H1 (cell line): ENCODE measurements at regions not wholly inside any gene's neighbourhood (a gene's known extent, or its start where the extent isn't known, plus 50 kb on each side); places are given as distances from the start of the nearest gene placed in this dataset.

Source experiments
- CTCF ChIA-PET: fragments of 300-600 bp; sonication (Branson Sonifier 250); formaldehyde crosslinking; loops from one replicate; lab custom pipeline; 2021; ENCODE audit not compliant: partially characterized antibody; lab: Charles Lee
- POLR2A ChIA-PET: fragments of 300-600 bp; sonication (Branson Sonifier 250); formaldehyde crosslinking; loops from one replicate; lab custom pipeline; 2021; ENCODE audit warnings: inconsistent platforms; ENCODE audit not compliant: partially characterized antibody; lab: Charles Lee
- DNase-seq, 2 experiments: peaks; one replicate each; pipeline versions ENCODE4 v3.0.0 to v3.0.0-alpha.2; 2010 to 2022; ENCODE audit warnings: low spot score in 2 of 2, low read depth in 1 of 2, mixed read lengths in 1 of 2
- FAIRE-seq: peaks from 2 replicates; lab custom pipeline; 2011; peaks lifted over from hg19 to GRCh38; lab: Jason Lieb, UNC
- H2AFZ ChIP-seq: 2 replicates; pipeline ENCODE4 v1.8.1; 2012; ENCODE audit warnings: low read length, inconsistent platforms
- H2AK5ac ChIP-seq: 2 replicates; pipeline ENCODE4 v1.6.1; 2013; ENCODE audit warnings: low read depth, low read length
- H2BK120ac ChIP-seq: replicated peaks from 2 replicates; pipeline ENCODE3; 2013; ENCODE audit warnings: low read depth, low read length, inconsistent platforms
- H2BK12ac ChIP-seq: 2 replicates; pipeline ENCODE4 v1.6.1; 2013; ENCODE audit warnings: low read depth, low read length
- H2BK15ac ChIP-seq: 2 replicates; pipeline ENCODE4 v1.6.1; 2013; ENCODE audit warnings: low read length
- H2BK20ac ChIP-seq: 2 replicates; pipeline ENCODE4 v1.6.1; 2013; ENCODE audit warnings: low read length
- H2BK5ac ChIP-seq: 2 replicates; pipeline ENCODE4 v1.6.1; 2013; ENCODE audit warnings: low read depth, low read length
- H3K14ac ChIP-seq: 2 replicates; pipeline ENCODE4 v1.6.1; 2013; ENCODE audit warnings: inconsistent platforms; ENCODE audit not compliant: insufficient read length
- H3K18ac ChIP-seq: 2 replicates; pipeline ENCODE4 v1.6.1; 2013; ENCODE audit warnings: low read length; ENCODE audit errors: extremely low read depth
- H3K23ac ChIP-seq: 2 replicates; pipeline ENCODE4 v1.6.1; 2013; ENCODE audit warnings: inconsistent platforms; ENCODE audit not compliant: insufficient read length
- H3K23me2 ChIP-seq: 2 replicates; pipeline ENCODE4 v1.6.1; 2013; ENCODE audit warnings: low read depth, low read length
- H3K27ac ChIP-seq: 2 replicates; pipeline ENCODE4 v1.6.1; 2011; ENCODE audit warnings: low read depth, low read length, inconsistent platforms
- H3K27me3 ChIP-seq, 4 experiments: replicated peaks in 1 of 4; 1 replicate in 1 of 4; 2 replicates in 3 of 4; pipeline versions ENCODE4 v1.6.1 to v1.8.1; 2011 to 2013; ENCODE audit warnings: low read length in 3 of 4, mild to moderate bottlenecking in 3 of 4, inconsistent platforms in 2 of 4, mixed read lengths in 2 of 4, moderate library complexity in 1 of 4; ENCODE audit not compliant: control insufficient read depth in 3 of 4, insufficient read depth in 3 of 4; ENCODE audit errors: extremely low read depth in 1 of 4
- H3K36me3 ChIP-seq, 4 experiments: 2 replicates each; pipeline versions ENCODE4 v1.6.1 to v1.8.1; 2011 to 2013; ENCODE audit warnings: mild to moderate bottlenecking in 4 of 4, low read length in 3 of 4, moderate library complexity in 2 of 4, control low read depth in 1 of 4, inconsistent platforms in 1 of 4; ENCODE audit not compliant: insufficient read depth in 4 of 4, control insufficient read depth in 2 of 4
- H3K4ac ChIP-seq: replicated peaks from 2 replicates; pipeline ENCODE3; 2013; ENCODE audit warnings: low read length, low read depth, mixed read lengths, inconsistent platforms; ENCODE audit not compliant: insufficient read length
- H3K4me1 ChIP-seq, 4 experiments: replicated peaks in 1 of 4; 1 replicate in 1 of 4; 2 replicates in 3 of 4; pipeline versions ENCODE4 v1.6.1 to v1.8.1; 2011 to 2013; ENCODE audit warnings: low read length in 3 of 4, inconsistent platforms in 2 of 4, mixed read lengths in 1 of 4; ENCODE audit not compliant: insufficient read depth in 4 of 4, control insufficient read depth in 3 of 4
- H3K4me2 ChIP-seq, 2 experiments: 2 replicates each; pipeline versions ENCODE4 v1.6.1 to v1.8.1; 2011 to 2013; ENCODE audit warnings: low read depth in 2 of 2, low read length in 2 of 2, control low read depth in 1 of 2, inconsistent platforms in 1 of 2, mild to moderate bottlenecking in 1 of 2; ENCODE audit not compliant: insufficient read depth in 1 of 2
- H3K4me3 ChIP-seq, 4 experiments: fragments of 200-600, 300-600 bp in 1 of 4; sonication (generic), shearing (Covaris generic), sonication (Bioruptor Twin) in 1 of 4; 2 replicates each; pipeline versions ENCODE4 v1.5.1 to v1.8.1; 2011 to 2016; ENCODE audit warnings: low read length in 4 of 4, low read depth in 3 of 4, control low read depth in 2 of 4, inconsistent platforms in 2 of 4, mild to moderate bottlenecking in 2 of 4, mixed read lengths in 1 of 4, moderate library complexity in 1 of 4; ENCODE audit not compliant: insufficient read depth in 2 of 4; ENCODE audit errors: extremely low read depth in 1 of 4
- H3K56ac ChIP-seq: replicated peaks from 2 replicates; pipeline ENCODE3; 2013; ENCODE audit warnings: low read depth, mild to moderate bottlenecking, mixed read lengths, low read length, inconsistent platforms; ENCODE audit not compliant: insufficient read length
- H3K79me1 ChIP-seq: 2 replicates; pipeline ENCODE4 v1.6.1; 2013; ENCODE audit warnings: low read depth, low read length, control low read depth
- H3K79me2 ChIP-seq, 2 experiments: 2 replicates each; pipeline versions ENCODE4 v1.6.1 to v1.8.1; 2012 to 2013; ENCODE audit warnings: low read length in 2 of 2, mild to moderate bottlenecking in 2 of 2, inconsistent platforms in 1 of 2; ENCODE audit not compliant: insufficient read depth in 2 of 2, control insufficient read depth in 1 of 2
- H3K9ac ChIP-seq, 4 experiments: replicated peaks in 1 of 4; 1 replicate in 1 of 4; 2 replicates in 3 of 4; pipeline versions ENCODE4 v1.6.1 to v1.8.1; 2011 to 2013; ENCODE audit warnings: low read depth in 3 of 4, low read length in 3 of 4, control low read depth in 2 of 4, mild to moderate bottlenecking in 2 of 4, moderate library complexity in 2 of 4, inconsistent platforms in 1 of 4; ENCODE audit errors: extremely low read depth in 1 of 4
- H3K9me3 ChIP-seq, 2 experiments: 2 replicates each; pipeline versions ENCODE4 v1.6.1 to v1.8.1; 2012 to 2013; ENCODE audit warnings: mild to moderate bottlenecking in 2 of 2, moderate library complexity in 2 of 2, control low read depth in 1 of 2, inconsistent platforms in 1 of 2, low read depth in 1 of 2, low read length in 1 of 2, mixed read lengths in 1 of 2; ENCODE audit not compliant: insufficient read depth in 2 of 2
- H4K20me1 ChIP-seq, 2 experiments: replicated peaks in 1 of 2; 2 replicates each; pipeline versions ENCODE3 to v1.8.1; 2011 to 2013; ENCODE audit warnings: inconsistent platforms in 2 of 2, low read length in 2 of 2, mild to moderate bottlenecking in 1 of 2; ENCODE audit not compliant: insufficient read depth in 2 of 2, control insufficient read depth in 1 of 2
- H4K5ac ChIP-seq: 2 replicates; pipeline ENCODE4 v1.6.1; 2013; ENCODE audit warnings: low read length, low read depth, mixed read lengths, inconsistent platforms; ENCODE audit not compliant: insufficient read length
- H4K8ac ChIP-seq: 2 replicates; pipeline ENCODE4 v1.8.0; 2013; ENCODE audit warnings: mild to moderate bottlenecking, moderate library complexity, low read length, inconsistent platforms; ENCODE audit not compliant: insufficient read depth; ENCODE audit errors: extremely low read depth
- H4K91ac ChIP-seq: replicated peaks from 2 replicates; pipeline ENCODE3; 2013; ENCODE audit warnings: low read length, mixed read lengths, inconsistent platforms; ENCODE audit not compliant: insufficient read length
- ATF2 ChIP-seq: IDR thresholded peaks from 2 replicates; pipeline ENCODE4 v1.6.1; 2012; ENCODE audit warnings: low read length, inconsistent platforms
- CHD2 ChIP-seq: IDR thresholded peaks from 2 replicates; pipeline ENCODE4 v1.6.1; 2012; ENCODE audit warnings: low read length, improper control_type of control experiment
- JUN ChIP-seq: IDR thresholded peaks from 2 replicates; pipeline ENCODE4 v1.6.1; 2011; ENCODE audit warnings: low read depth, mild to moderate bottlenecking, improper control_type of control experiment, low read length
- JUND ChIP-seq: IDR thresholded peaks from 2 replicates; pipeline ENCODE4 v1.6.1; 2011; ENCODE audit warnings: mild to moderate bottlenecking, improper control_type of control experiment, low read length
- RXRA ChIP-seq: IDR thresholded peaks from 2 replicates; pipeline ENCODE4 v1.6.1; 2011; ENCODE audit warnings: low read depth, mild to moderate bottlenecking, low read length, moderate library complexity; ENCODE audit not compliant: insufficient read depth
- SP4 ChIP-seq: IDR thresholded peaks from 2 replicates; pipeline ENCODE4 v1.6.1; 2012; ENCODE audit warnings: low read length, inconsistent platforms
- ZNF274 ChIP-seq: IDR thresholded peaks from 2 replicates; pipeline ENCODE4 v1.7.0; 2012; ENCODE audit warnings: low read length, borderline replicate concordance; ENCODE audit errors: extremely low read depth
- WGBS, 2 experiments: shearing (Covaris generic) in 1 of 2; methylation state at CpG; one replicate each; pipeline versions ENCODE4 v1.1.6 to v1.1.7; 2013 to 2015; ENCODE audit warnings: low lambda C conversion rate in 2 of 2, mixed read lengths in 2 of 2, inconsistent platforms in 1 of 2, low coverage in 1 of 2, missing lambda C conversion rate in 1 of 2; ENCODE audit not compliant: insufficient replicate concordance in 2 of 2, insufficient coverage in 1 of 2, insufficient read length in 1 of 2; ENCODE audit errors: extremely low coverage in 1 of 2, missing lambda C conversion rate in 1 of 2; 5-methylcytosine and 5-hydroxymethylcytosine counted together
- TF ChIP-seq, protein P1 (sequence below), 3 experiments: IDR thresholded peaks; 1 replicate in 2 of 3; 2 replicates in 1 of 3; pipeline versions ENCODE4 v1.5.1 to v1.6.1; 2011; ENCODE audit warnings: low read length in 3 of 3, mild to moderate bottlenecking in 3 of 3, inconsistent platforms in 2 of 3, low read depth in 1 of 3, moderate library complexity in 1 of 3; ENCODE audit not compliant: insufficient read depth in 1 of 3; ENCODE audit errors: control extremely low read depth in 1 of 3
- TF ChIP-seq, protein P2 (sequence below): IDR thresholded peaks from 2 replicates; pipeline ENCODE4 v1.6.1; 2011; ENCODE audit warnings: low read depth, mild to moderate bottlenecking, low read length; ENCODE audit not compliant: insufficient read depth

DNA sequence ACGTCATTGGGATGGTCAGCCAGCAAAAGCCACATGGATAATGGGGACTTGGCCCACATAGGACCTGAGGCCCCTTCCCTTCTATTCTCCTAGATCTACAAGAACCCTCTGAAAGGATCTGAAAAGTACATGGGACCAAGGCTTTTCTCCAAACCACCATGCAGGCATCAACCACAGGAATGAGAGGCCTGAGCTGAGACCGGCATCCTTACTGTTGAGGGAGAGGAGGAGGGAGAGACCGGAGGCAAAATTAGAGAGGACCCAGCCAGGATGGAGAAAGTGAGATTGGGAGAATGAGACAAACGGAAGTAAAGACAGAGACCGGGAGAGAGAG is 281.7 kb downstream of the RRAGC start:
- WGBS, 2 experiments = 14% methylated on average over 5 of the region's 5 CpGs; no CpG with 5 or more reads in 1 of the 2 experiments
- POLR2A ChIA-PET = no interaction called here
- no peaks in the 10 kb centered on the region for H3K9me3 ChIP-seq
- peaks cover 6% of the 10 kb centered on the region; the same call in 1 of the 2 replicates for H3K23me2 ChIP-seq
- no peak overlapping the region for H2BK20ac ChIP-seq
- no peak overlapping the region for H4K5ac ChIP-seq
- no peaks in the 10 kb centered on the region for H4K20me1 ChIP-seq
- H3K4me3 ChIP-seq = peak overlapping the region; percentile 45 to 62 (median 59)
- peaks cover 0 to 15% (median 8%) of the 10 kb centered on the region in 4 experiments; a peak in 6 of 7 replicates for H3K4me1 ChIP-seq
- no peak overlapping the region for H3K56ac ChIP-seq
- H3K9ac ChIP-seq = no peak overlapping the region
- H2AFZ ChIP-seq = peak overlapping the region; percentile 84
- H4K8ac ChIP-seq = no peak overlapping the region; the same call in 1 of the 2 replicates
- no peak overlapping the region for H2AK5ac ChIP-seq
- no peak overlapping the region for H3K14ac ChIP-seq
- H2BK120ac ChIP-seq = no peak overlapping the region
- FAIRE-seq = no peak
- 0 out of 2 replicates have a peak overlapping the region, but pooled peaks have one; percentile 42 for H2BK12ac ChIP-seq
- CTCF ChIA-PET = interaction anchor here (1.6 to 2.0 kb wide), 3 partner anchors 9 to 257 kb away, joined by 4 to 5 read pairs (median 4); no protein-coding TSS in a partner anchor
- no peak for DNase-seq
- no peak overlapping the region for H2BK5ac ChIP-seq
- peak overlapping the region; percentile 80 to 86 for H3K4me2 ChIP-seq
- 0 out of 2 replicates have a peak overlapping the region, but pooled peaks have one; percentile 25 for H3K18ac ChIP-seq
- no peaks in the 10 kb centered on the region for H3K79me1 ChIP-seq
- no peaks in the 10 kb centered on the region for H3K36me3 ChIP-seq
- no peak overlapping the region for H3K23ac ChIP-seq
- H2BK15ac ChIP-seq = no peak overlapping the region
- H4K91ac ChIP-seq = no peak overlapping the region
- H3K4ac ChIP-seq = no peak overlapping the region
- peaks cover 11 to 32% (median 28%) of the 10 kb centered on the region in 4 experiments for H3K27me3 ChIP-seq
- H3K79me2 ChIP-seq = no peaks in the 10 kb centered on the region
- H3K27ac ChIP-seq = no peak overlapping the region
- TF ChIP-seq SP4 = no peak
- no peak for TF ChIP-seq JUND
- TF ChIP-seq RXRA = no peak
- no peak for TF ChIP-seq CHD2
- no peak for TF ChIP-seq ATF2
- TF ChIP-seq JUN = no peak
- TF ChIP-seq, protein P1, sequence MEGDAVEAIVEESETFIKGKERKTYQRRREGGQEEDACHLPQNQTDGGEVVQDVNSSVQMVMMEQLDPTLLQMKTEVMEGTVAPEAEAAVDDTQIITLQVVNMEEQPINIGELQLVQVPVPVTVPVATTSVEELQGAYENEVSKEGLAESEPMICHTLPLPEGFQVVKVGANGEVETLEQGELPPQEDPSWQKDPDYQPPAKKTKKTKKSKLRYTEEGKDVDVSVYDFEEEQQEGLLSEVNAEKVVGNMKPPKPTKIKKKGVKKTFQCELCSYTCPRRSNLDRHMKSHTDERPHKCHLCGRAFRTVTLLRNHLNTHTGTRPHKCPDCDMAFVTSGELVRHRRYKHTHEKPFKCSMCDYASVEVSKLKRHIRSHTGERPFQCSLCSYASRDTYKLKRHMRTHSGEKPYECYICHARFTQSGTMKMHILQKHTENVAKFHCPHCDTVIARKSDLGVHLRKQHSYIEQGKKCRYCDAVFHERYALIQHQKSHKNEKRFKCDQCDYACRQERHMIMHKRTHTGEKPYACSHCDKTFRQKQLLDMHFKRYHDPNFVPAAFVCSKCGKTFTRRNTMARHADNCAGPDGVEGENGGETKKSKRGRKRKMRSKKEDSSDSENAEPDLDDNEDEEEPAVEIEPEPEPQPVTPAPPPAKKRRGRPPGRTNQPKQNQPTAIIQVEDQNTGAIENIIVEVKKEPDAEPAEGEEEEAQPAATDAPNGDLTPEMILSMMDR (IDR thresholded peaks at IDR 0.05; ENCODE audit: control extremely low read depth in 1 of 3, insufficient read depth in 1 of 3, low read depth in 1 of 3, low read length in 3 of 3) = no peak
- no peak for TF ChIP-seq ZNF274
- TF ChIP-seq, protein P2, sequence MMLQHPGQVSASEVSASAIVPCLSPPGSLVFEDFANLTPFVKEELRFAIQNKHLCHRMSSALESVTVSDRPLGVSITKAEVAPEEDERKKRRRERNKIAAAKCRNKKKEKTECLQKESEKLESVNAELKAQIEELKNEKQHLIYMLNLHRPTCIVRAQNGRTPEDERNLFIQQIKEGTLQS = no peak
